Mammary epithelial cell (primary cell): ENCODE measurements at regions not wholly inside any gene's neighbourhood (a gene's known extent, or its start where the extent isn't known, plus 50 kb on each side); places are given as distances from the start of the nearest gene placed in this dataset.

Experiments used
- EZH2 ChIP-seq: IDR thresholded peaks from 2 replicates; pipeline ENCODE4 v1.6.1; 2012; ENCODE audit warnings: low read length, inconsistent platforms, borderline replicate concordance
- TF ChIP-seq, protein P1 (sequence below), 2 donors: IDR thresholded peaks in 1 of 2; conservative IDR thresholded peaks in 1 of 2; 2 replicates each; pipeline ENCODE4 v1.5.1; 2011 to 2012; ENCODE audit warnings: inconsistent platforms in 2 of 2, low read length in 2 of 2, mild to moderate bottlenecking in 2 of 2, control low read depth in 1 of 2, low read depth in 1 of 2; ENCODE audit not compliant: insufficient read depth in 1 of 2; ENCODE audit errors: extremely low read depth in 1 of 2

GRCh38 chr2:194700726-194701125, 956.3 kb upstream of the SLC39A10 start:
- TF ChIP-seq, protein P1, sequence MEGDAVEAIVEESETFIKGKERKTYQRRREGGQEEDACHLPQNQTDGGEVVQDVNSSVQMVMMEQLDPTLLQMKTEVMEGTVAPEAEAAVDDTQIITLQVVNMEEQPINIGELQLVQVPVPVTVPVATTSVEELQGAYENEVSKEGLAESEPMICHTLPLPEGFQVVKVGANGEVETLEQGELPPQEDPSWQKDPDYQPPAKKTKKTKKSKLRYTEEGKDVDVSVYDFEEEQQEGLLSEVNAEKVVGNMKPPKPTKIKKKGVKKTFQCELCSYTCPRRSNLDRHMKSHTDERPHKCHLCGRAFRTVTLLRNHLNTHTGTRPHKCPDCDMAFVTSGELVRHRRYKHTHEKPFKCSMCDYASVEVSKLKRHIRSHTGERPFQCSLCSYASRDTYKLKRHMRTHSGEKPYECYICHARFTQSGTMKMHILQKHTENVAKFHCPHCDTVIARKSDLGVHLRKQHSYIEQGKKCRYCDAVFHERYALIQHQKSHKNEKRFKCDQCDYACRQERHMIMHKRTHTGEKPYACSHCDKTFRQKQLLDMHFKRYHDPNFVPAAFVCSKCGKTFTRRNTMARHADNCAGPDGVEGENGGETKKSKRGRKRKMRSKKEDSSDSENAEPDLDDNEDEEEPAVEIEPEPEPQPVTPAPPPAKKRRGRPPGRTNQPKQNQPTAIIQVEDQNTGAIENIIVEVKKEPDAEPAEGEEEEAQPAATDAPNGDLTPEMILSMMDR (conservative IDR thresholded peaks at IDR 0.05 in 1 of 2, IDR thresholded peaks at IDR 0.05 in 1 of 2; ENCODE audit: extremely low read depth in 1 of 2, insufficient read depth in 1 of 2, low read depth in 1 of 2, low read length in 2 of 2), result no peak
- no peak for TF ChIP-seq EZH2
